ENCODE measurements at regions not wholly inside any gene's neighbourhood (a gene's known extent, or its start where the extent isn't known, plus 50 kb on each side); places are given as distances from the start of the nearest gene placed in this dataset.

DNA sequence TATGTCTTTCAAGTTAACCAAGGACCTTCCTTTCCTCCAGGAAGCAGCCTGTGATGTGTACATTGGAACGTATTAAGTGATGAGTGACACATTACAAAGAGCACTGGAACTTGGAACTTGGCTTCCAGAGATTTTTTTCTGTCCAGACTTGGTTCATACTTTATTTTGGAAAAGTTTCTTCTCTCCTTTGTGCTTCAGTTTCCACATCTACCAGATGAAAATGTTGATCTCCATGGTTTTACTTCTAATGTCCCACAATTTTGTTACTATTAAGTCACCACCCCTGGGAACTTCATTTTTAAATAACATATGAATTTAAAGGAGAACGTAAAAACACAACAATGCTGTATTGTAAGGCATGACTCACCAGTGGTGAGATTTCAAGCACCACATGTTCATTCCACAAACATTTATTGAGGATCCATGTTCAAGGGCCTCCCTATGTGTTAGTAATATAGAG, 290.7 kb upstream of the LMCD1 start:
- H3K4me3 ChIP-seq (ENCODE audit: low read depth, low read length), result no peak overlapping the region
- TF ChIP-seq, protein P1, sequence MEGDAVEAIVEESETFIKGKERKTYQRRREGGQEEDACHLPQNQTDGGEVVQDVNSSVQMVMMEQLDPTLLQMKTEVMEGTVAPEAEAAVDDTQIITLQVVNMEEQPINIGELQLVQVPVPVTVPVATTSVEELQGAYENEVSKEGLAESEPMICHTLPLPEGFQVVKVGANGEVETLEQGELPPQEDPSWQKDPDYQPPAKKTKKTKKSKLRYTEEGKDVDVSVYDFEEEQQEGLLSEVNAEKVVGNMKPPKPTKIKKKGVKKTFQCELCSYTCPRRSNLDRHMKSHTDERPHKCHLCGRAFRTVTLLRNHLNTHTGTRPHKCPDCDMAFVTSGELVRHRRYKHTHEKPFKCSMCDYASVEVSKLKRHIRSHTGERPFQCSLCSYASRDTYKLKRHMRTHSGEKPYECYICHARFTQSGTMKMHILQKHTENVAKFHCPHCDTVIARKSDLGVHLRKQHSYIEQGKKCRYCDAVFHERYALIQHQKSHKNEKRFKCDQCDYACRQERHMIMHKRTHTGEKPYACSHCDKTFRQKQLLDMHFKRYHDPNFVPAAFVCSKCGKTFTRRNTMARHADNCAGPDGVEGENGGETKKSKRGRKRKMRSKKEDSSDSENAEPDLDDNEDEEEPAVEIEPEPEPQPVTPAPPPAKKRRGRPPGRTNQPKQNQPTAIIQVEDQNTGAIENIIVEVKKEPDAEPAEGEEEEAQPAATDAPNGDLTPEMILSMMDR (IDR thresholded peaks at IDR 0.05; ENCODE audit: low read depth, low read length), result no peak

DNA sequence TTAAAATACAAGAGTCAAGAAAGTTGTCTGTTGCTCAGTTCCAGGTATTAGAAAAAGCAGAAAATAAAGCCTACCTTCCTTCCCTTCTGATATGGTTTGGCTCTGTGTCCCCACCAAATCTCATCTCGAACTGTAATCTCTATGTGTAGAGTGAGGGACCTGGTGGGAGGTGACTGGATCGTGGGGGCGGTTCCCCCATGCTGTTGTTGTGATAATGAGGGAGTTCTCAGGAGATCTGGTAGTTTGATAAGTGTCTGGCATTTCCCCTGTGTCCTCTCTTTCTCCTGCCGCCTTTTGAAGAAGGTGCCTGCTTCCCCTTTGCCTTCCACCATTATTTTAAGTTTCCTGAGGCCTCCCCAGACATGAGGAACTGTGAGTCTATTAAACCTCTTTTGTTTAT, 288.8 kb upstream of the LMCD1 start:
- TF ChIP-seq, protein P1 (IDR thresholded peaks at IDR 0.05; ENCODE audit: low read depth, low read length), result no peak
- H3K4me3 ChIP-seq (ENCODE audit: low read depth, low read length), result no peak overlapping the region

DNA sequence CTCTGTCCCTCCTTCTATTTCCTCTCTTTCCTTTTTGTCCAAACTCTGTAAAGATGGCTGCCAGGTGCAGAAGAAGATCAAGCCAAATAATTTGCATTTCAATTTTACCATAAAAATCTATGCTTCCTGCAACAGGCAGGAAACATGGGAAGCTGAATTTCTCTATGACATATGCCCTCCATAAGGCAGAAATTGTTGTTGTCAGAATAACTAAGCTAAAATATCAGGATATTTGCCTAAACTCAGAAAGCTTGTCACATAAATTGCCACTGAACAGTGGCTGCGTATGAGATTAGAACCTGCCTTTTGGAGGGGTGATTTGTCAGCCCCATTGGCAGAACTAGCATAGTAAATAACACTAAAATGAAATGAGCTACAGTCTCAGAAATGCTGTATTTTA, 288.3 kb upstream of the LMCD1 start:
- TF ChIP-seq, protein P1 (IDR thresholded peaks at IDR 0.05; ENCODE audit: low read depth, low read length), result no peak
- H3K4me3 ChIP-seq (ENCODE audit: low read depth, low read length), result no peak overlapping the region

DNA sequence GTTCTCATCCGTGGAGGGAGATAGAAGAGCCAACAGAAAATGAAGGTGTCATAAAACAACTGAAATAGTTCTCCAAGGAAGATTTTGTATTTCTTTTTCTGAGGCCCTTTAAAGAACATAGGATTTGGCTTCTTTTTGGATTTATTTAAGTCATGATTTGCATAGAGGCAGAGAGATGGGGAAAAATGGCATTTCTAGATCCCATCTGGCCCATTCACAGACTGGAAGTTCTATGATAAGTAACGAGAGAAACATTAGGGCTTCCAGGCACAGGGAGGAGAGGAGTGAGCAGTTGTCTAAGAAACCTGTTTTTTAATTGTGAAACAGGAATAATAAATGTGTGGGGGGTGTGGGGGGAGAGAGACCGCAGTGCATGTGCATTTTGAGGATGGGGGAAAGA, 285.8 kb upstream of the LMCD1 start:
- no peak overlapping the region for H3K4me3 ChIP-seq (ENCODE audit: low read depth, low read length)
- TF ChIP-seq, protein P1 (IDR thresholded peaks at IDR 0.05; ENCODE audit: low read depth, low read length), result no peak

DNA sequence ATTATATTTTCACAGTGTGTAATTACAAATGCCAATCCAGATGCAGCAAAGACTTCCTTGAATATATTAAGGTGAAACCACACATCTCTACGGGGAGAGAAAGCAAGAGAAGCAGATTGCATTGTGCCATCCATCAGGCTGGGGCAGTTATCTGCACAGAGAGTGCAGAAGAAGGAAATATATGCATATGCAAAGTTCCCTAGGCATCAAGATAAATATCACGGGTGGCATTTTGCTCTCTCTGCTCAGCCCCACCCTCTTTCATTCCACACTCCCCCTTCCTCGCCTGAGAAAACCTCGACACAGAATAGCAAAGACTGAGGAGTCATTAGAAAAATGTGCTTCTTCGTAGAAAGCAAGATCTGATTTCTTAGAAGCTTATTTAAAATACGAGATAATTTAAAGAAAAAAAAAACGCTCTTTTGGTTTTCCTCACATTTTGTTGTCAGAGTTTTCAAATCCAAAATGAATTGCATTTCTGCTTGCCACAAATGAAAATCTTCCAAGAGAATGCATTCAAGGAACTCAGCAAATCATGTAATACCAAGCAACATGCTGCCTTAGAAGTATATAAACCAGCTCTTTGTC, 283.2 kb upstream of the LMCD1 start:
- TF ChIP-seq, protein P1 (IDR thresholded peaks at IDR 0.05; ENCODE audit: low read depth, low read length), result no peak
- no peak overlapping the region for H3K4me3 ChIP-seq (ENCODE audit: low read depth, low read length)

DNA sequence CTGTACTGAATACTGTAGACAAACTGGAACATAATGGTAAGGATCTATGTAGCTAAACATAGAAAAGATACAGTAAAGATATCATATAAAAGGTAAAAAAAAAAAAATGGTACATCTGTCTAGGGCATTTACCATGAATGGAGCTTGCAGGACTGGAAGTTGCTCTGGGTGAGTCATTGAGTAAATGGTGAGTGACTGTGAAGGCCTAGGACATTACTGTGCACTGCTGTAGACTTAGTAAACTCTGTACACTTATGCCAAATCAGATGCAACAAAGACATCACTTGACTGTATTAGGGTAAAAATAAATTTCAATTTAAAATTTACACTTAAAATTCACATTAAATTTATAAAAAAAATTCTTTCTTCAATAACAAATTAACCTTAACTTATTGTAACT, 281.3 kb upstream of the LMCD1 start:
- no peak overlapping the region for H3K4me3 ChIP-seq (ENCODE audit: low read depth, low read length)
- TF ChIP-seq, protein P1 (IDR thresholded peaks at IDR 0.05; ENCODE audit: low read depth, low read length), result no peak

DNA sequence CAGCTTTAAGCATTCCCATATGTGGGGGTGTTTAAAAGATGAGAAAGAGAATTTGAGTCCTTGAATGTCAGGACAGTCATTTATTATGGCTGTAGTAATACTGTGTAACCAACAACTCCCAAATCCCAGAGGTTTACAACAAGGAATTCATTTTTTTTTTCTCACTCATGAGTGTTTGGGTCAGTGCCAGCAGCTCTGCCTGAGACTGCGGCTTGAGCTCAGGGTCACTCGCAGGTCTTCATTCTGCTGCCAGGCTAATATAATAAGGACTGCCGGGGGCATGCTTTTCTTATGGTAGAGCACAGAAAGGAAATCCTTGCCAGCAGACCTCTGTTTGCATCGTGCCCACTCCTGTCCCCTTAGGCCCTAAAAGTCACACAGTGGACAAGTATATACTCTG, 277.9 kb upstream of the LMCD1 start:
- H3K4me3 ChIP-seq (ENCODE audit: low read depth, low read length), result no peak overlapping the region

More for the DNA sequence above, 277.9 kb upstream of the LMCD1 start:
- TF ChIP-seq, protein P1 (IDR thresholded peaks at IDR 0.05; ENCODE audit: low read depth, low read length), result no peak
